ENCODE measurements at regions not wholly inside any gene's neighbourhood (a gene's known extent, or its start where the extent isn't known, plus 50 kb on each side); places are given as distances from the start of the nearest gene placed in this dataset.

- no peak for TF ChIP-seq CTCF (IDR thresholded peaks at IDR 0.05)
- POLR2A ChIA-PET, result no interaction called here
- no peaks in the 10 kb centered on the region for H3K36me3 Mint-ChIP-seq (ENCODE audit: low read depth)
- peaks cover 12% of the 10 kb centered on the region for H3K9me3 Mint-ChIP-seq
- H3K4me1 Mint-ChIP-seq, result no peaks in the 10 kb centered on the region
- no peak overlapping the region for H3K4me3 Mint-ChIP-seq
- CTCF ChIA-PET, result no interaction called here
- no peak overlapping the region for H3K27ac Mint-ChIP-seq
- no peak for ATAC-seq (ENCODE audit: low read depth)
- intact Hi-C loops (cut with micrococcal nuclease), result no loop called here
- no peak for DNase-seq
- H3K27me3 Mint-ChIP-seq, result no peaks in the 10 kb centered on the region
Observed at GRCh38 chr2:12641441-12641840, 75.3 kb upstream of the TRIB2 start.

GRCh38 chr2:12642332-12642731 lies 74.4 kb upstream of the TRIB2 start:
- H3K9me3 Mint-ChIP-seq, result peaks cover 17% of the 10 kb centered on the region
- no peak for TF ChIP-seq CTCF (IDR thresholded peaks at IDR 0.05)
- H3K27ac Mint-ChIP-seq, result no peak overlapping the region
- H3K4me3 Mint-ChIP-seq, result no peak overlapping the region
- POLR2A ChIA-PET, result interaction anchor here (0.6 kb wide), 1 partner anchor 143 kb away, joined by 4 read pairs; no protein-coding TSS in a partner anchor
- no peaks in the 10 kb centered on the region for H3K36me3 Mint-ChIP-seq (ENCODE audit: low read depth)
- ATAC-seq (ENCODE audit: low read depth) (no peak), DNase-seq (no peak)
- intact Hi-C loops (cut with micrococcal nuclease), result no loop called here
- CTCF ChIA-PET, result no interaction called here
- H3K4me1 Mint-ChIP-seq, result no peaks in the 10 kb centered on the region
- H3K27me3 Mint-ChIP-seq, result no peaks in the 10 kb centered on the region

GRCh38 chr2:12642859-12643258 lies 73.9 kb upstream of the TRIB2 start:
- Mint-ChIP-seq H3K36me3 (ENCODE audit: low read depth) (no peaks in the 10 kb centered on the region), H3K27me3 (peaks cover 3% of the 10 kb centered on the region), H3K9me3 (peaks cover 17% of the 10 kb centered on the region), H3K4me1 (no peaks in the 10 kb centered on the region), H3K4me3 (no peak overlapping the region), H3K27ac (no peak overlapping the region)
- TF ChIP-seq CTCF (IDR thresholded peaks at IDR 0.05), result no peak
- DNase-seq (no peak), ATAC-seq (ENCODE audit: low read depth) (no peak)
- POLR2A ChIA-PET, result interaction anchor here (0.6 to 0.7 kb wide), 2 partner anchors 143 to 568 kb away, joined by 3 to 4 read pairs; no protein-coding TSS in a partner anchor
- intact Hi-C loops (cut with micrococcal nuclease), result no loop called here
- CTCF ChIA-PET, result no interaction called here

GRCh38 chr2:12649602-12650400 lies 66.9 kb upstream of the TRIB2 start:
- no peak for TF ChIP-seq CTCF (IDR thresholded peaks at IDR 0.05)
- Mint-ChIP-seq H3K27me3 (peaks cover 26% of the 10 kb centered on the region), H3K4me3 (no peak overlapping the region), H3K9me3 (peaks cover 13% of the 10 kb centered on the region), H3K4me1 (no peaks in the 10 kb centered on the region), H3K36me3 (ENCODE audit: low read depth) (no peaks in the 10 kb centered on the region), H3K27ac (no peak overlapping the region)
- intact Hi-C loops (cut with micrococcal nuclease), result no loop called here
- POLR2A ChIA-PET, result no interaction called here
- CTCF ChIA-PET, result no interaction called here
- no peak for DNase-seq
- ATAC-seq (ENCODE audit: low read depth), result no peak

- H3K27me3 Mint-ChIP-seq, result peaks cover 28% of the 10 kb centered on the region
- intact Hi-C loops (cut with micrococcal nuclease), result no loop called here
- TF ChIP-seq CTCF (IDR thresholded peaks at IDR 0.05), result no peak
- ChIA-PET POLR2A (no interaction called here), CTCF (no interaction called here)
- H3K9me3 Mint-ChIP-seq, result peaks cover 4% of the 10 kb centered on the region
- no peak overlapping the region for H3K27ac Mint-ChIP-seq
- ATAC-seq (ENCODE audit: low read depth) (no peak), DNase-seq (no peak)
- H3K4me3 Mint-ChIP-seq, result no peak overlapping the region
- H3K4me1 Mint-ChIP-seq, result no peaks in the 10 kb centered on the region
- no peaks in the 10 kb centered on the region for H3K36me3 Mint-ChIP-seq (ENCODE audit: low read depth)
Observed at GRCh38 chr2:12651641-12652040, 65.1 kb upstream of the TRIB2 start.
